ENCODE measurements at regions not wholly inside any gene's neighbourhood (a gene's known extent, or its start where the extent isn't known, plus 50 kb on each side); places are given as distances from the start of the nearest gene placed in this dataset.

GRCh38 chr6:167774881-167775280, 51.8 kb upstream of the AFDN start:
- TF ChIP-seq, protein P1, sequence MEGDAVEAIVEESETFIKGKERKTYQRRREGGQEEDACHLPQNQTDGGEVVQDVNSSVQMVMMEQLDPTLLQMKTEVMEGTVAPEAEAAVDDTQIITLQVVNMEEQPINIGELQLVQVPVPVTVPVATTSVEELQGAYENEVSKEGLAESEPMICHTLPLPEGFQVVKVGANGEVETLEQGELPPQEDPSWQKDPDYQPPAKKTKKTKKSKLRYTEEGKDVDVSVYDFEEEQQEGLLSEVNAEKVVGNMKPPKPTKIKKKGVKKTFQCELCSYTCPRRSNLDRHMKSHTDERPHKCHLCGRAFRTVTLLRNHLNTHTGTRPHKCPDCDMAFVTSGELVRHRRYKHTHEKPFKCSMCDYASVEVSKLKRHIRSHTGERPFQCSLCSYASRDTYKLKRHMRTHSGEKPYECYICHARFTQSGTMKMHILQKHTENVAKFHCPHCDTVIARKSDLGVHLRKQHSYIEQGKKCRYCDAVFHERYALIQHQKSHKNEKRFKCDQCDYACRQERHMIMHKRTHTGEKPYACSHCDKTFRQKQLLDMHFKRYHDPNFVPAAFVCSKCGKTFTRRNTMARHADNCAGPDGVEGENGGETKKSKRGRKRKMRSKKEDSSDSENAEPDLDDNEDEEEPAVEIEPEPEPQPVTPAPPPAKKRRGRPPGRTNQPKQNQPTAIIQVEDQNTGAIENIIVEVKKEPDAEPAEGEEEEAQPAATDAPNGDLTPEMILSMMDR (optimal IDR thresholded peaks at IDR 0.05 in 1 of 3, IDR thresholded peaks at IDR 0.05 in 1 of 3, conservative IDR thresholded peaks at IDR 0.05 in 1 of 3; ENCODE audit: extremely low read depth in 1 of 3, insufficient read depth in 2 of 3, low read length in 3 of 3), result no peak
- no peak for TF ChIP-seq EZH2 (IDR thresholded peaks at IDR 0.05; ENCODE audit: low read length)

Measured in keratinocyte (primary cell).